AG04450 (cell line): ENCODE measurements at regions not wholly inside any gene's neighbourhood (a gene's known extent, or its start where the extent isn't known, plus 50 kb on each side); places are given as distances from the start of the nearest gene placed in this dataset.

Experiments
- CTCF ChIA-PET: fragments of 300-600, 350-600 bp; formaldehyde crosslinking; extraction: SDS; loops from one replicate; lab custom pipeline; 2022; ENCODE audit warnings: antibody characterized with exemption, inconsistent platforms; lab: Charles Lee
- POLR2A ChIA-PET: fragments of 350-600 bp; formaldehyde crosslinking; extraction: SDS; loops from one replicate; lab custom pipeline; 2021; ENCODE audit warnings: antibody characterized with exemption, inconsistent platforms; lab: Yijun Ruan, JAX
- DNase-seq: peaks from one replicate; pipeline ENCODE4 v3.0.0-alpha.2; 2011; ENCODE audit warnings: low read depth, low spot score
- H3K27ac ChIP-seq: one replicate; pipeline ENCODE4 v1.5.1; 2012; ENCODE audit warnings: low read depth, low read length, control low read depth
- H3K27me3 ChIP-seq: one replicate; pipeline ENCODE4 v1.6.0; 2012; ENCODE audit warnings: low read length; ENCODE audit not compliant: control insufficient read depth, insufficient read depth
- H3K4me3 ChIP-seq: 2 replicates; pipeline ENCODE4 v1.5.1; 2011; ENCODE audit warnings: mild to moderate bottlenecking, low read depth, low read length, control low read depth
- H3K9me3 ChIP-seq: 2 replicates; pipeline ENCODE4 v1.5.1; 2012; ENCODE audit warnings: low read length; ENCODE audit not compliant: control insufficient read depth, insufficient read depth
- TF ChIP-seq, protein P1 (sequence below): IDR thresholded peaks from 2 replicates; pipeline ENCODE4 v1.5.1; 2011; ENCODE audit warnings: low read depth, low read length, control low read depth, inconsistent platforms

DNA sequence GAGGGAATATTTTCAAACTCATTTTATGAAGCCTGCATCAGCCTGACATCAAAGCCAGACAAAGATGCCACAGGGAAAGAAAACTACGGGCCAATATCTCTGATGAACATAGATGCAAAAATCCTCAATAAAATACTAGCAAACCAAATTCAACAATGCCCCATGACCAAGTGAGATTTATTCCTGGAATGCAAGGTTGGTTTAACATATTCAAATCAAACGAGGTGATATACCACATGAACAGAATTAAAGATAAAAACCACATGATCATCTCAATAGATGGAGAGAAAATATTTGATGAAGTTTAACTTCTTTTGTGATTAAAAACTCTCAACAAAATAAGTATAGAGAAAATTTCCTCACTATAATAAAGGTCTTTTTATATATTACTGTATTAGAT lies 792.0 kb upstream of the ZNF608 start:
- Histone ChIP-seq H3K27me3 (no peaks in the 10 kb centered on the region), H3K9me3 (no peaks in the 10 kb centered on the region), H3K4me3 (no peak overlapping the region), H3K27ac (no peak overlapping the region)
- POLR2A ChIA-PET, result no interaction called here
- no peak for DNase-seq
- CTCF ChIA-PET, result no interaction called here
- TF ChIP-seq, protein P1, sequence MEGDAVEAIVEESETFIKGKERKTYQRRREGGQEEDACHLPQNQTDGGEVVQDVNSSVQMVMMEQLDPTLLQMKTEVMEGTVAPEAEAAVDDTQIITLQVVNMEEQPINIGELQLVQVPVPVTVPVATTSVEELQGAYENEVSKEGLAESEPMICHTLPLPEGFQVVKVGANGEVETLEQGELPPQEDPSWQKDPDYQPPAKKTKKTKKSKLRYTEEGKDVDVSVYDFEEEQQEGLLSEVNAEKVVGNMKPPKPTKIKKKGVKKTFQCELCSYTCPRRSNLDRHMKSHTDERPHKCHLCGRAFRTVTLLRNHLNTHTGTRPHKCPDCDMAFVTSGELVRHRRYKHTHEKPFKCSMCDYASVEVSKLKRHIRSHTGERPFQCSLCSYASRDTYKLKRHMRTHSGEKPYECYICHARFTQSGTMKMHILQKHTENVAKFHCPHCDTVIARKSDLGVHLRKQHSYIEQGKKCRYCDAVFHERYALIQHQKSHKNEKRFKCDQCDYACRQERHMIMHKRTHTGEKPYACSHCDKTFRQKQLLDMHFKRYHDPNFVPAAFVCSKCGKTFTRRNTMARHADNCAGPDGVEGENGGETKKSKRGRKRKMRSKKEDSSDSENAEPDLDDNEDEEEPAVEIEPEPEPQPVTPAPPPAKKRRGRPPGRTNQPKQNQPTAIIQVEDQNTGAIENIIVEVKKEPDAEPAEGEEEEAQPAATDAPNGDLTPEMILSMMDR, result no peak

DNA sequence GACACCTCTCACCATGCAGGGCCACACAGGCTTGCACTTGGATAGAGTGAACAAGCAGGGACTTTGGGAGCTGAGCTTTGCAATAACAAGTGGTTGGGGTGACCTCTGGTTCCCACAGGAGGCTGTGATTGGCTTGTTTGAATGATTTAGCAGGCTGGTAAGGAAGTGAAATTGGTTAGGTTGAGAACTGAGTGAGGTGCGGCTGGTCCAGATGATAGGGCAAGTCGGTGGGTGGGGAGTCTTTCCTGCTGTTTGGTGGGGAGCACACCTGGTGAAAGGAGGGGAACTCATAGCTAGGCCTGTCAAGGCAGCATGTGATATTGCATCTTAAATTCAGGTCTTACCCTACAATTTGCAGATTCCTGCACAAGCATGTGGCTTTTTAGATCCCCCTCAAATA lies 794.6 kb upstream of the ZNF608 start:
- TF ChIP-seq, protein P1, result no peak
- POLR2A ChIA-PET, result no interaction called here

DNA sequence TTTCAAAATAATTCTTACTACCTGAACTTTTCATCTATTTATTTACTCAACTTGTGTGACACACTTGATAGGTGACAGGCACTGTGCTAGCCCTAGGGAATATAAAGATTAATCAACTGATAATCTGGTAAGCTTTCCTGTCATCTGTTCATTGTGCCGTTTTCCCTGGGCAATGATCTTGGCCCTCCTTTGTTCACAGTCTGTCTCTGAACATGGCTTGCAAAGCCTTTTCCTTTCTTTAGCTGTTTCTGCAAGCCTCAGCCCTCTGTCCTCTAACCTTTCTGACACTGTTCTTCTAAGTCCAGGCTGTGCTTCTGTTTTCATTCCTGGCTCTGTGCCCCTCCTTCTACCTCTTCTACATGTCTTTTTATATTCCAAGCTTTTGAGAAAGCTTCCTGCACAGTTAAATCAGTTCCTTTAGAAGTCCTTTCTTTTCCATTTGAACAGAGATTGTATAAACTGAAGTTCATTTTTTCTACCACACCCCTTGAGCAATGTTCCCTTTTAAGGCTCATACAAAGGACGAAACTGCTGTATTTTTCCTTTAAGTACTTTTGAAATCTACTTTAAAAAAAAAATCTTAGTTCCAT lies 803.0 kb upstream of the ZNF608 start:
- CTCF ChIA-PET, result interaction anchor here (0.6 kb wide), 1 partner anchor 17 kb away, joined by 3 read pairs; no protein-coding TSS in a partner anchor
- Histone ChIP-seq H3K27me3 (no peaks in the 10 kb centered on the region), H3K27ac (no peak overlapping the region), H3K9me3 (no peaks in the 10 kb centered on the region), H3K4me3 (no peak overlapping the region)
- POLR2A ChIA-PET, result interaction anchor here (0.6 kb wide), 1 partner anchor 829 kb away, joined by 4 read pairs; no protein-coding TSS in a partner anchor
- DNase-seq, result no peak
- TF ChIP-seq, protein P1, result no peak

More for the DNA sequence above, 794.6 kb upstream of the ZNF608 start:
- Histone ChIP-seq H3K27me3 (no peaks in the 10 kb centered on the region), H3K27ac (no peak overlapping the region), H3K4me3 (no peak overlapping the region), H3K9me3 (no peaks in the 10 kb centered on the region)
- DNase-seq, result no peak
- CTCF ChIA-PET, result no interaction called here

DNA sequence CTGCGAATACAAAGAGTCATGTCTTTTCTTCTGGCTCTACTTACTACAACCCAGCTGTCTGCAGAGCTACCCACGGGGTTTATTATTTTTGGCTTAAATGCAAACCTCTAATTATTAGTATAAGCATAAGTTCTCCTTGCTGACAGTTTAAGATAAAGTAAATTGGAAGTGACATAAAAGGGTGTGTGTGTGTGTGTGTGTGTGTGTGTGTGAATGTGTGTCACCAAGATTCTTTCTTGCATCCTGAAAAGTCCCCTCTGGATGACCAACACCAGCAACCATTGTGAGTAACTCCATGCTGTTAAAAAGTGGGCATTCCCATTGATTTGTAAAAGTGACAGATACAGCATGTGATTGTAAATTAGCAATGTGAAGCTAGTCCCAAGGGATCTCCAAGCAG lies 803.8 kb upstream of the ZNF608 start:
- ChIA-PET POLR2A (interaction anchor here (0.6 to 0.7 kb wide), 2 partner anchors 8 to 829 kb away, joined by 3 to 4 read pairs; no protein-coding TSS in a partner anchor), CTCF (interaction anchor here (0.6 kb wide), 1 partner anchor 18 kb away, joined by 3 read pairs; no protein-coding TSS in a partner anchor)
- Histone ChIP-seq H3K27ac (no peak overlapping the region), H3K4me3 (no peak overlapping the region), H3K9me3 (no peaks in the 10 kb centered on the region), H3K27me3 (no peaks in the 10 kb centered on the region)
- TF ChIP-seq, protein P1, result no peak
- DNase-seq, result no peak

DNA sequence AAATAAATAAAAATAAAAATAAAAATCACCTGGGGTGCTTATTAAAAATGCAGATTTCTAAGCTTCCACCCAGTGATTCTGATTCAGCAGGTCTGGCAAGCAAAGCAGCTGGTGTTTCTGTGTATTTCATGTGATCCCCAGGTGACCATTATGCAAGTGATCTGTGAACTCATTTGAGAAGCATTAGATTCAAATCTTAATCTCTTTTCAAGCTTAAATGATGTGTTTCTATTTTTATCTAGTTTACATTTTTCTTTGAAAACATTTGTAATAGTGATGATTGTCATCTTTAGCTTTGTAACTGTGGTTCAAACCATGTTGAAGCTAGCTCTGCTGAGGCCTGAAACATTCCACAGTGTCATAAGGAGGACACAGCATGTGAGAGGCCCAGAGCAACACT lies 804.8 kb upstream of the ZNF608 start:
- DNase-seq, result no peak
- H3K4me3 ChIP-seq, result no peak overlapping the region
- no peak overlapping the region for H3K27ac ChIP-seq
- H3K9me3 ChIP-seq, result no peaks in the 10 kb centered on the region
- TF ChIP-seq, protein P1, result no peak
- CTCF ChIA-PET, result interaction anchor here (0.6 kb wide), 1 partner anchor 113 kb away, joined by 3 read pairs; no protein-coding TSS in a partner anchor
- POLR2A ChIA-PET, result interaction anchor here (0.7 to 1.7 kb wide), 3 partner anchors 8 to 587 kb away, joined by 3 to 4 read pairs (median 3); no protein-coding TSS in a partner anchor
- no peaks in the 10 kb centered on the region for H3K27me3 ChIP-seq
